ENCODE measurements at regions not wholly inside any gene's neighbourhood (a gene's known extent, or its start where the extent isn't known, plus 50 kb on each side); places are given as distances from the start of the nearest gene placed in this dataset.

DNA sequence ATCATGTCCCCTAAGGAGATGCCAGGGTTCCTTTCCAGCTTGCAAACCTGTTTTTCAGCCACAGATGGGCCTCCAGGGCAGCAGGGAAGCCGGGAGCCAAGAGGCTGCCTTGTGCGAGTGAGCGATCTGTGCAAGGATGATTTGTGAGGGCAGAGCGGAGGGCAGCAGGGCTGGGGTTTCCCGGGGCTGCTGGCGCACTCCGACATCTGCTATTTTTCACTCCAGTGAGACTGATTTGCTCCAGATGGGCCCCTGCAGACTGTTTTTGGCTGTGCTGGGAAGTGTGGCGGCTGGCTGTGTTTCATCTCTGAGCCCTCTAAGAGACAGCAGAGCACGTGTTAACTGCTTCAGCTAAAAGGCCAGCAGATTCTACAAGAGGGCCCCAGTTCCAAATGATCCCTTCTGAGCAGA is 466.2 kb downstream of the TYW1 start:
- TF ChIP-seq, protein P1, sequence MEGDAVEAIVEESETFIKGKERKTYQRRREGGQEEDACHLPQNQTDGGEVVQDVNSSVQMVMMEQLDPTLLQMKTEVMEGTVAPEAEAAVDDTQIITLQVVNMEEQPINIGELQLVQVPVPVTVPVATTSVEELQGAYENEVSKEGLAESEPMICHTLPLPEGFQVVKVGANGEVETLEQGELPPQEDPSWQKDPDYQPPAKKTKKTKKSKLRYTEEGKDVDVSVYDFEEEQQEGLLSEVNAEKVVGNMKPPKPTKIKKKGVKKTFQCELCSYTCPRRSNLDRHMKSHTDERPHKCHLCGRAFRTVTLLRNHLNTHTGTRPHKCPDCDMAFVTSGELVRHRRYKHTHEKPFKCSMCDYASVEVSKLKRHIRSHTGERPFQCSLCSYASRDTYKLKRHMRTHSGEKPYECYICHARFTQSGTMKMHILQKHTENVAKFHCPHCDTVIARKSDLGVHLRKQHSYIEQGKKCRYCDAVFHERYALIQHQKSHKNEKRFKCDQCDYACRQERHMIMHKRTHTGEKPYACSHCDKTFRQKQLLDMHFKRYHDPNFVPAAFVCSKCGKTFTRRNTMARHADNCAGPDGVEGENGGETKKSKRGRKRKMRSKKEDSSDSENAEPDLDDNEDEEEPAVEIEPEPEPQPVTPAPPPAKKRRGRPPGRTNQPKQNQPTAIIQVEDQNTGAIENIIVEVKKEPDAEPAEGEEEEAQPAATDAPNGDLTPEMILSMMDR (IDR thresholded peaks at IDR 0.05; ENCODE audit: control extremely low read depth in 1 of 3, insufficient read depth in 1 of 3, low read depth in 1 of 3, low read length in 3 of 3) = no peak
- no peak for TF ChIP-seq EGR1 (IDR thresholded peaks at IDR 0.05; ENCODE audit: borderline replicate concordance, low read depth, low read length)

Data from H1 (cell line).